GM10266 (cell line): ENCODE measurements at regions not wholly inside any gene's neighbourhood (a gene's known extent, or its start where the extent isn't known, plus 50 kb on each side); places are given as distances from the start of the nearest gene placed in this dataset.

Source experiments
- DNase-seq: peaks from one replicate; pipeline ENCODE4 v3.0.0; 2012; ENCODE audit errors: extremely low spot score
- TF ChIP-seq, protein P1 (sequence below): IDR thresholded peaks from 2 replicates; pipeline ENCODE4 v1.5.1; 2012; ENCODE audit warnings: mild to moderate bottlenecking, low read depth; ENCODE audit not compliant: control insufficient read depth, insufficient read depth; ENCODE audit errors: missing control alignments

DNA sequence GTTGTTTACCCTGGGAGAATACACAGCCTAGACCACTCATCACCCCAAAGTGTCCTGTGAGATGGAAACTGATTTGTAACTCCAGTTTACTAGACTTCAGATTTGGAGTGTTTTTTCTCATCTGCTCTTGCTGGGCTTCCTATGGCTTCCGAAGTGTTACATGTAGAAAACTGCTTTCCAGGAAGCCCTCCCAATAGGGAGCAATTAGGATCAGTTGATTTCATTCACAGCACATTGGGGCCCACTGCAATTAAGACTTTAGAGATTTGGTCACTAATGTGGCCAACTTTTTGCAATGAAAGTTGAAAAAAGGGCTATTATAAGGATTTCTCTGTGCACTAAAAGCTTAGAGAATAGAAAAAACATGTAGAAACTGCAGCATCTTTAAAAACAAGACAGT is 656.6 kb upstream of the CHAC2 start:
- TF ChIP-seq, protein P1, sequence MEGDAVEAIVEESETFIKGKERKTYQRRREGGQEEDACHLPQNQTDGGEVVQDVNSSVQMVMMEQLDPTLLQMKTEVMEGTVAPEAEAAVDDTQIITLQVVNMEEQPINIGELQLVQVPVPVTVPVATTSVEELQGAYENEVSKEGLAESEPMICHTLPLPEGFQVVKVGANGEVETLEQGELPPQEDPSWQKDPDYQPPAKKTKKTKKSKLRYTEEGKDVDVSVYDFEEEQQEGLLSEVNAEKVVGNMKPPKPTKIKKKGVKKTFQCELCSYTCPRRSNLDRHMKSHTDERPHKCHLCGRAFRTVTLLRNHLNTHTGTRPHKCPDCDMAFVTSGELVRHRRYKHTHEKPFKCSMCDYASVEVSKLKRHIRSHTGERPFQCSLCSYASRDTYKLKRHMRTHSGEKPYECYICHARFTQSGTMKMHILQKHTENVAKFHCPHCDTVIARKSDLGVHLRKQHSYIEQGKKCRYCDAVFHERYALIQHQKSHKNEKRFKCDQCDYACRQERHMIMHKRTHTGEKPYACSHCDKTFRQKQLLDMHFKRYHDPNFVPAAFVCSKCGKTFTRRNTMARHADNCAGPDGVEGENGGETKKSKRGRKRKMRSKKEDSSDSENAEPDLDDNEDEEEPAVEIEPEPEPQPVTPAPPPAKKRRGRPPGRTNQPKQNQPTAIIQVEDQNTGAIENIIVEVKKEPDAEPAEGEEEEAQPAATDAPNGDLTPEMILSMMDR = no peak
- DNase-seq = no peak

DNA sequence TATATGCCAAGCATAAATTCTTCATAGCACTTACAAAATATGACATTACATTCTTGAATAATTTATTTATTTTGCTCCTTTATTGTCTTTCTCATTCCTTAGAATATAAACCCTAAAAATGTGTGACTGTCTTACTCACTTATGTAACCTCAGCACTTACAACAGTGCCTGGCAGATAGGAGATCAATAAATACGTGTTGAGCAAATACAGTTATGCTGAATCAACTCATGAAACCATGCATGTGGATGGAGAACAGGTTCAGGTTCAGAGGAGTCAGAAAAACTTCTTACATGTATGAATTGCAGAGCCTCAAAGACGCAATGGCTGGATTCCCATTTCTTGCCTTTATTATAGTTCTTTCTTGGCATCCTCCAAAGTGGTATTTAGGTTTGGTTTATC is 659.4 kb upstream of the CHAC2 start:
- TF ChIP-seq, protein P1 = no peak

DNA sequence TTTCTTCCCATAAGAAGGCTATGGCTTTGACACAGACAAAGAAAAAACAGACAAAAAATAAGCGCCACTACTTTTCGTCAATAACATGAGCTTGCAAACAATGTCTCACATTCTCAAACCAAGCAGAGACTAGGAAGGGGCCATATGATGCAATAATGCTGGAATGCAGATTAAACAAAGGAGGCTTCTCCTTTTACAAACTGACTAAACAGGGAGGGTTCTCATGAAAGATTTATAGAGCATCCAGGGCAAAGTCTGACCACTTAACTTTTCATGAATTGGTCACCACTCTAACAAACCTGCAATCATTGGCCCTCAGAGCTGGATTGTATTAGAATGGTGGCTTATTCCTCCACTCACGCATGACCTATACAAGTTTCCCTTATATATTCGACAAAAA is 663.3 kb upstream of the CHAC2 start:
- TF ChIP-seq, protein P1 = no peak
- no peak for DNase-seq

More for the DNA sequence above, 659.4 kb upstream of the CHAC2 start:
- no peak for DNase-seq

DNA sequence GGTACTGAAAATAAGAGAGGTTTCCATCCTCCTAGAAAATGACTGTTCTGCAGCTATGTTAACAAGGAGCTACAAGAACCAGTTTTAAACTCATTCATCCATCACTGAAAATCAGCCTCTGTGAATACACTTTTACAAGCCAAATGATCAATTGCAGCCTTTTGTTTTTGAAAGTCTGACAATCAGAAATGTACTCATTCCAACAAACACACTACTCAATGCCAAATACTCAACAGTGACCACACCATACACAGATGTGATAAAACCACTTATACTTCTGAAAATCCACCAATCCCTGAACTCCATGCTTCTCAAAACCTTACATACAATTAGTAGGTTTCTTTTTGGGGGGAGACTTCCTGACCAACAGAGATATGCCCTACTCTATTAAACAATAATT is 663.9 kb upstream of the CHAC2 start:
- TF ChIP-seq, protein P1 = no peak
- DNase-seq = no peak

DNA sequence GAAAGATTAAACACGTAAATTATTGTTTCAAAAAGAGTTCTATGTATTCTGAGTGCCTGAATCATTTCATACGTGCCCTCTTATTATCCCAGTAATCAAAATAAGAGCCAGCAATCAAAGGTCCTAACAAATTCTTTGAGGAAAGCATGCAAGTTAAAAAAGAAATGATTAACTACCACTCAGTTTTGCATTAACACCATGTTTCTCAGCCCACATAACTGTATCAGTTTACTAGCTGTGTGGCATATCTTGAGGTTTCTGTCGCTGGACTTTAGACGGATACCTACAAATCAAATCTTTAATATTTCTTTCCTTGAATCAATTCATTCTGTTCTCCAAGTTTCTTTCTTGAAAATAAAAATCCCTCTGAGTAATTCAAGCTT is 668.9 kb upstream of the CHAC2 start:
- TF ChIP-seq, protein P1 = no peak
- no peak for DNase-seq

DNA sequence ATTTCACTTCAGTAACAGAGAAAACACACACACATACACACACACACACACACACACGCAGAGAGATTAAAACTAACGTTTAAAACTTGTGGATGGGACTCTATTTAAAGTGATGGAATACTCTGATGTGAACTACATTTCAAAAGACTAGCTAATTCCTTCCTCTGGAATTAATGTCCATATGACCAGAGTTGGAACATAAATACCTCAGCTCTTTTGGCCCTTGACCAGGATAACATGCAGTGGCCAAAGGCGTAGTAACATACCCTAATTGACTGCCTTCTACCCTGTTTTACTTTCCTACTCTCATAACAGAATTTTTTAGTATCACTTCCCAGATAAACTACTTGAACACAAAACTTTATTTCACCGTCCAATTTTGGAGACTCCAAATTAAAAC is 671.3 kb upstream of the CHAC2 start:
- TF ChIP-seq, protein P1 = no peak
- DNase-seq = no peak

DNA sequence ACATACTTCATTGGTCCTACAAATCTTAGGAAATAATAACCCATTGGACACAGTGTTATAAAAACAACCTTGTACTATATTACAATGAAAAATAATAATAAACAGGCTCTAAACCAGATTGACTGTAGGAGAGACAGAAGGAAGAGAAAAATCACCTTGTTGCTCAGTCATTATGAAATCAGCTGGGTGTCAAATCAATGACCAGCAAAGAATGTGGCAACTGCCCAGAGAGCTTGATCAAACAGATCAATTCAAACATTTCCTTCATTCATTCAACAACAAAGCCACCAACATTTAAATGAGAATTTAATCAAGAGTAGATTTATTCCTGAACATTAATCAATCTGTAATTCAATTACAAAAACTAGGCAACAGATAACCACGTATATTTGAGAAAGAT is 671.9 kb upstream of the CHAC2 start:
- no peak for DNase-seq
- TF ChIP-seq, protein P1 = no peak

DNA sequence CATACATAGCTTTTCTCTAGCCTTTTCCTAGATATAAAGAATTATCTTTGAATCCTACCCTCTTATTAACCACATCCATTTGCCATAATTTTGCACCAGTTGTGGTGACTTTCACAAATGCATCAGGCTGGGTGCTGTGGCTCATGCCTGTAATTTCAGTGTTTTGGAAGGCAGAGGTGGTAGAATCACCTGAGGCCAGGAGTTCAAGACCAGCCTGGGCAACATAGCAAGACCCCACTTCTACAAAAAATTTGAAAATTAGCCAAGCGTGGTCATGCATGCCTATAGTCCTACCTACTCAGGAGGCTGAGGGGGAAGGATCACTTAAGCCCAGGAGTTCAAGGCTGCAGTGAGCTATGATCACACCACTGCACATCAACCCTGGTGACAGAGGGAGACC is 672.4 kb upstream of the CHAC2 start:
- TF ChIP-seq, protein P1 = no peak
- DNase-seq = no peak
